ENCODE measurements at regions not wholly inside any gene's neighbourhood (a gene's known extent, or its start where the extent isn't known, plus 50 kb on each side); places are given as distances from the start of the nearest gene placed in this dataset.

DNA sequence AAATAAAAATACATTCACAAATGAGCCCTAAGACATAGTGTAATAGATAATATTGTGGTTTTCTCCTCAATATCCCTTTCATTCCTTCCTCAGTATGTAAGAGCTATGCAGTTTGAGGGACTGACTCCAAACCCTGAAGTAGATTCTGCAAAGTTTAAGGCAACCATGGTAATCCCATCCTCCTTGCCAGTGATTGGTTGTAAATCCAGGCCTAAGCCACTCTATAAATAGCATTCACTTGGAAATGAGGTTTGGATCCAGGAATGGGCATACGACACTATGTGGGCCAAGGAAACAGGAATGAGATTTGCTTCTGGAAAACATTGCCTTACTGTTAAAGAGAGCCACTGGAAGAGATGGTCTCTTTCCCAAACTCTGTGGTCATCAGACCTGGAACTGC, 468.7 kb upstream of the SOX5 start:
- CTCF ChIA-PET = no interaction called here
- TF ChIP-seq NFE2L1 (CRISPR knock-in tag; IDR thresholded peaks at IDR 0.05) = no peak
- TF ChIP-seq ZNF396 (CRISPR knock-in tag; IDR thresholded peaks at IDR 0.05; ENCODE audit: borderline replicate concordance) = no peak
- TF ChIP-seq, protein P1, sequence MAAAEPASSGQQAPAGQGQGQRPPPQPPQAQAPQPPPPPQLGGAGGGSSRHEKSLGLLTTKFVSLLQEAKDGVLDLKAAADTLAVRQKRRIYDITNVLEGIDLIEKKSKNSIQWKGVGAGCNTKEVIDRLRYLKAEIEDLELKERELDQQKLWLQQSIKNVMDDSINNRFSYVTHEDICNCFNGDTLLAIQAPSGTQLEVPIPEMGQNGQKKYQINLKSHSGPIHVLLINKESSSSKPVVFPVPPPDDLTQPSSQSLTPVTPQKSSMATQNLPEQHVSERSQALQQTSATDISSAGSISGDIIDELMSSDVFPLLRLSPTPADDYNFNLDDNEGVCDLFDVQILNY (CRISPR knock-in tag; IDR thresholded peaks at IDR 0.05) = no peak
- TF ChIP-seq, protein P2, sequence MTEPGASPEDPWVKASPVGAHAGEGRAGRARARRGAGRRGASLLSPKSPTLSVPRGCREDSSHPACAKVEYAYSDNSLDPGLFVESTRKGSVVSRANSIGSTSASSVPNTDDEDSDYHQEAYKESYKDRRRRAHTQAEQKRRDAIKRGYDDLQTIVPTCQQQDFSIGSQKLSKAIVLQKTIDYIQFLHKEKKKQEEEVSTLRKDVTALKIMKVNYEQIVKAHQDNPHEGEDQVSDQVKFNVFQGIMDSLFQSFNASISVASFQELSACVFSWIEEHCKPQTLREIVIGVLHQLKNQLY (CRISPR knock-in tag; IDR thresholded peaks at IDR 0.05) = no peak
- TF ChIP-seq, protein P3, sequence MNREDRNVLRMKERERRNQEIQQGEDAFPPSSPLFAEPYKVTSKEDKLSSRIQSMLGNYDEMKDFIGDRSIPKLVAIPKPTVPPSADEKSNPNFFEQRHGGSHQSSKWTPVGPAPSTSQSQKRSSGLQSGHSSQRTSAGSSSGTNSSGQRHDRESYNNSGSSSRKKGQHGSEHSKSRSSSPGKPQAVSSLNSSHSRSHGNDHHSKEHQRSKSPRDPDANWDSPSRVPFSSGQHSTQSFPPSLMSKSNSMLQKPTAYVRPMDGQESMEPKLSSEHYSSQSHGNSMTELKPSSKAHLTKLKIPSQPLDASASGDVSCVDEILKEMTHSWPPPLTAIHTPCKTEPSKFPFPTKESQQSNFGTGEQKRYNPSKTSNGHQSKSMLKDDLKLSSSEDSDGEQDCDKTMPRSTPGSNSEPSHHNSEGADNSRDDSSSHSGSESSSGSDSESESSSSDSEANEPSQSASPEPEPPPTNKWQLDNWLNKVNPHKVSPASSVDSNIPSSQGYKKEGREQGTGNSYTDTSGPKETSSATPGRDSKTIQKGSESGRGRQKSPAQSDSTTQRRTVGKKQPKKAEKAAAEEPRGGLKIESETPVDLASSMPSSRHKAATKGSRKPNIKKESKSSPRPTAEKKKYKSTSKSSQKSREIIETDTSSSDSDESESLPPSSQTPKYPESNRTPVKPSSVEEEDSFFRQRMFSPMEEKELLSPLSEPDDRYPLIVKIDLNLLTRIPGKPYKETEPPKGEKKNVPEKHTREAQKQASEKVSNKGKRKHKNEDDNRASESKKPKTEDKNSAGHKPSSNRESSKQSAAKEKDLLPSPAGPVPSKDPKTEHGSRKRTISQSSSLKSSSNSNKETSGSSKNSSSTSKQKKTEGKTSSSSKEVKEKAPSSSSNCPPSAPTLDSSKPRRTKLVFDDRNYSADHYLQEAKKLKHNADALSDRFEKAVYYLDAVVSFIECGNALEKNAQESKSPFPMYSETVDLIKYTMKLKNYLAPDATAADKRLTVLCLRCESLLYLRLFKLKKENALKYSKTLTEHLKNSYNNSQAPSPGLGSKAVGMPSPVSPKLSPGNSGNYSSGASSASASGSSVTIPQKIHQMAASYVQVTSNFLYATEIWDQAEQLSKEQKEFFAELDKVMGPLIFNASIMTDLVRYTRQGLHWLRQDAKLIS (CRISPR knock-in tag; IDR thresholded peaks at IDR 0.05; ENCODE audit: borderline replicate concordance) = no peak
- TF ChIP-seq, protein P4, sequence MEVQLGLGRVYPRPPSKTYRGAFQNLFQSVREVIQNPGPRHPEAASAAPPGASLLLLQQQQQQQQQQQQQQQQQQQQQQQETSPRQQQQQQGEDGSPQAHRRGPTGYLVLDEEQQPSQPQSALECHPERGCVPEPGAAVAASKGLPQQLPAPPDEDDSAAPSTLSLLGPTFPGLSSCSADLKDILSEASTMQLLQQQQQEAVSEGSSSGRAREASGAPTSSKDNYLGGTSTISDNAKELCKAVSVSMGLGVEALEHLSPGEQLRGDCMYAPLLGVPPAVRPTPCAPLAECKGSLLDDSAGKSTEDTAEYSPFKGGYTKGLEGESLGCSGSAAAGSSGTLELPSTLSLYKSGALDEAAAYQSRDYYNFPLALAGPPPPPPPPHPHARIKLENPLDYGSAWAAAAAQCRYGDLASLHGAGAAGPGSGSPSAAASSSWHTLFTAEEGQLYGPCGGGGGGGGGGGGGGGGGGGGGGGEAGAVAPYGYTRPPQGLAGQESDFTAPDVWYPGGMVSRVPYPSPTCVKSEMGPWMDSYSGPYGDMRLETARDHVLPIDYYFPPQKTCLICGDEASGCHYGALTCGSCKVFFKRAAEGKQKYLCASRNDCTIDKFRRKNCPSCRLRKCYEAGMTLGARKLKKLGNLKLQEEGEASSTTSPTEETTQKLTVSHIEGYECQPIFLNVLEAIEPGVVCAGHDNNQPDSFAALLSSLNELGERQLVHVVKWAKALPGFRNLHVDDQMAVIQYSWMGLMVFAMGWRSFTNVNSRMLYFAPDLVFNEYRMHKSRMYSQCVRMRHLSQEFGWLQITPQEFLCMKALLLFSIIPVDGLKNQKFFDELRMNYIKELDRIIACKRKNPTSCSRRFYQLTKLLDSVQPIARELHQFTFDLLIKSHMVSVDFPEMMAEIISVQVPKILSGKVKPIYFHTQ (CRISPR knock-in tag; IDR thresholded peaks at IDR 0.05) = no peak
- no peak for TF ChIP-seq HMGA2 (CRISPR knock-in tag; IDR thresholded peaks at IDR 0.05)
- TF ChIP-seq, protein P5, sequence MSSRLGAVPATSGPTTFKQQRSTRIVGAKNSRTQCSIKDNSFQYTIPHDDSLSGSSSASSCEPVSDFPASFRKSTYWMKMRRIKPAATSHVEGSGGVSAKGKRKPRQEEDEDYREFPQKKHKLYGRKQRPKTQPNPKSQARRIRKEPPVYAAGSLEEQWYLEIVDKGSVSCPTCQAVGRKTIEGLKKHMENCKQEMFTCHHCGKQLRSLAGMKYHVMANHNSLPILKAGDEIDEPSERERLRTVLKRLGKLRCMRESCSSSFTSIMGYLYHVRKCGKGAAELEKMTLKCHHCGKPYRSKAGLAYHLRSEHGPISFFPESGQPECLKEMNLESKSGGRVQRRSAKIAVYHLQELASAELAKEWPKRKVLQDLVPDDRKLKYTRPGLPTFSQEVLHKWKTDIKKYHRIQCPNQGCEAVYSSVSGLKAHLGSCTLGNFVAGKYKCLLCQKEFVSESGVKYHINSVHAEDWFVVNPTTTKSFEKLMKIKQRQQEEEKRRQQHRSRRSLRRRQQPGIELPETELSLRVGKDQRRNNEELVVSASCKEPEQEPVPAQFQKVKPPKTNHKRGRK (CRISPR knock-in tag; IDR thresholded peaks at IDR 0.05; ENCODE audit: borderline replicate concordance) = no peak
- TF ChIP-seq, protein P6, sequence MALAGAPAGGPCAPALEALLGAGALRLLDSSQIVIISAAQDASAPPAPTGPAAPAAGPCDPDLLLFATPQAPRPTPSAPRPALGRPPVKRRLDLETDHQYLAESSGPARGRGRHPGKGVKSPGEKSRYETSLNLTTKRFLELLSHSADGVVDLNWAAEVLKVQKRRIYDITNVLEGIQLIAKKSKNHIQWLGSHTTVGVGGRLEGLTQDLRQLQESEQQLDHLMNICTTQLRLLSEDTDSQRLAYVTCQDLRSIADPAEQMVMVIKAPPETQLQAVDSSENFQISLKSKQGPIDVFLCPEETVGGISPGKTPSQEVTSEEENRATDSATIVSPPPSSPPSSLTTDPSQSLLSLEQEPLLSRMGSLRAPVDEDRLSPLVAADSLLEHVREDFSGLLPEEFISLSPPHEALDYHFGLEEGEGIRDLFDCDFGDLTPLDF (CRISPR knock-in tag; IDR thresholded peaks at IDR 0.05) = no peak
- no peak for TF ChIP-seq ZNF219 (CRISPR knock-in tag; IDR thresholded peaks at IDR 0.05; ENCODE audit: borderline replicate concordance)
- no peak for TF ChIP-seq NR3C1 (CRISPR knock-in tag; conservative IDR thresholded peaks at IDR 0.05; ENCODE audit: low read depth)
- no peak for TF ChIP-seq SP1 (CRISPR knock-in tag; conservative IDR thresholded peaks at IDR 0.05)
- TF ChIP-seq, protein P7, sequence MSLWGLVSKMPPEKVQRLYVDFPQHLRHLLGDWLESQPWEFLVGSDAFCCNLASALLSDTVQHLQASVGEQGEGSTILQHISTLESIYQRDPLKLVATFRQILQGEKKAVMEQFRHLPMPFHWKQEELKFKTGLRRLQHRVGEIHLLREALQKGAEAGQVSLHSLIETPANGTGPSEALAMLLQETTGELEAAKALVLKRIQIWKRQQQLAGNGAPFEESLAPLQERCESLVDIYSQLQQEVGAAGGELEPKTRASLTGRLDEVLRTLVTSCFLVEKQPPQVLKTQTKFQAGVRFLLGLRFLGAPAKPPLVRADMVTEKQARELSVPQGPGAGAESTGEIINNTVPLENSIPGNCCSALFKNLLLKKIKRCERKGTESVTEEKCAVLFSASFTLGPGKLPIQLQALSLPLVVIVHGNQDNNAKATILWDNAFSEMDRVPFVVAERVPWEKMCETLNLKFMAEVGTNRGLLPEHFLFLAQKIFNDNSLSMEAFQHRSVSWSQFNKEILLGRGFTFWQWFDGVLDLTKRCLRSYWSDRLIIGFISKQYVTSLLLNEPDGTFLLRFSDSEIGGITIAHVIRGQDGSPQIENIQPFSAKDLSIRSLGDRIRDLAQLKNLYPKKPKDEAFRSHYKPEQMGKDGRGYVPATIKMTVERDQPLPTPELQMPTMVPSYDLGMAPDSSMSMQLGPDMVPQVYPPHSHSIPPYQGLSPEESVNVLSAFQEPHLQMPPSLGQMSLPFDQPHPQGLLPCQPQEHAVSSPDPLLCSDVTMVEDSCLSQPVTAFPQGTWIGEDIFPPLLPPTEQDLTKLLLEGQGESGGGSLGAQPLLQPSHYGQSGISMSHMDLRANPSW (CRISPR knock-in tag; conservative IDR thresholded peaks at IDR 0.05; ENCODE audit: low read depth) = no peak
- TF ChIP-seq, protein P8, sequence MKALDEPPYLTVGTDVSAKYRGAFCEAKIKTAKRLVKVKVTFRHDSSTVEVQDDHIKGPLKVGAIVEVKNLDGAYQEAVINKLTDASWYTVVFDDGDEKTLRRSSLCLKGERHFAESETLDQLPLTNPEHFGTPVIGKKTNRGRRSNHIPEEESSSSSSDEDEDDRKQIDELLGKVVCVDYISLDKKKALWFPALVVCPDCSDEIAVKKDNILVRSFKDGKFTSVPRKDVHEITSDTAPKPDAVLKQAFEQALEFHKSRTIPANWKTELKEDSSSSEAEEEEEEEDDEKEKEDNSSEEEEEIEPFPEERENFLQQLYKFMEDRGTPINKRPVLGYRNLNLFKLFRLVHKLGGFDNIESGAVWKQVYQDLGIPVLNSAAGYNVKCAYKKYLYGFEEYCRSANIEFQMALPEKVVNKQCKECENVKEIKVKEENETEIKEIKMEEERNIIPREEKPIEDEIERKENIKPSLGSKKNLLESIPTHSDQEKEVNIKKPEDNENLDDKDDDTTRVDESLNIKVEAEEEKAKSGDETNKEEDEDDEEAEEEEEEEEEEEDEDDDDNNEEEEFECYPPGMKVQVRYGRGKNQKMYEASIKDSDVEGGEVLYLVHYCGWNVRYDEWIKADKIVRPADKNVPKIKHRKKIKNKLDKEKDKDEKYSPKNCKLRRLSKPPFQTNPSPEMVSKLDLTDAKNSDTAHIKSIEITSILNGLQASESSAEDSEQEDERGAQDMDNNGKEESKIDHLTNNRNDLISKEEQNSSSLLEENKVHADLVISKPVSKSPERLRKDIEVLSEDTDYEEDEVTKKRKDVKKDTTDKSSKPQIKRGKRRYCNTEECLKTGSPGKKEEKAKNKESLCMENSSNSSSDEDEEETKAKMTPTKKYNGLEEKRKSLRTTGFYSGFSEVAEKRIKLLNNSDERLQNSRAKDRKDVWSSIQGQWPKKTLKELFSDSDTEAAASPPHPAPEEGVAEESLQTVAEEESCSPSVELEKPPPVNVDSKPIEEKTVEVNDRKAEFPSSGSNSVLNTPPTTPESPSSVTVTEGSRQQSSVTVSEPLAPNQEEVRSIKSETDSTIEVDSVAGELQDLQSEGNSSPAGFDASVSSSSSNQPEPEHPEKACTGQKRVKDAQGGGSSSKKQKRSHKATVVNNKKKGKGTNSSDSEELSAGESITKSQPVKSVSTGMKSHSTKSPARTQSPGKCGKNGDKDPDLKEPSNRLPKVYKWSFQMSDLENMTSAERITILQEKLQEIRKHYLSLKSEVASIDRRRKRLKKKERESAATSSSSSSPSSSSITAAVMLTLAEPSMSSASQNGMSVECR (CRISPR knock-in tag; IDR thresholded peaks at IDR 0.05; ENCODE audit: borderline replicate concordance) = no peak
- no peak for TF ChIP-seq ZNF121 (CRISPR knock-in tag; IDR thresholded peaks at IDR 0.05)
- TF ChIP-seq, protein P9, sequence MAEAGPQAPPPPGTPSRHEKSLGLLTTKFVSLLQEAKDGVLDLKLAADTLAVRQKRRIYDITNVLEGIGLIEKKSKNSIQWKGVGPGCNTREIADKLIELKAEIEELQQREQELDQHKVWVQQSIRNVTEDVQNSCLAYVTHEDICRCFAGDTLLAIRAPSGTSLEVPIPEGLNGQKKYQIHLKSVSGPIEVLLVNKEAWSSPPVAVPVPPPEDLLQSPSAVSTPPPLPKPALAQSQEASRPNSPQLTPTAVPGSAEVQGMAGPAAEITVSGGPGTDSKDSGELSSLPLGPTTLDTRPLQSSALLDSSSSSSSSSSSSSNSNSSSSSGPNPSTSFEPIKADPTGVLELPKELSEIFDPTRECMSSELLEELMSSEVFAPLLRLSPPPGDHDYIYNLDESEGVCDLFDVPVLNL (CRISPR knock-in tag; IDR thresholded peaks at IDR 0.05; ENCODE audit: borderline replicate concordance, low read depth) = no peak
- no peak for TF ChIP-seq ZBTB21 (CRISPR knock-in tag; IDR thresholded peaks at IDR 0.05; ENCODE audit: borderline replicate concordance)

More for the DNA sequence above, 468.7 kb upstream of the SOX5 start:
- Mint-ChIP-seq H3K27ac (no peak overlapping the region), H3K27me3 (ENCODE audit: low read depth) (no peaks in the 10 kb centered on the region), H3K4me1 (peaks cover 23% of the 10 kb centered on the region), H3K9me3 (peaks cover 13% of the 10 kb centered on the region), H3K4me3 (no peak overlapping the region), H3K36me3 (no peaks in the 10 kb centered on the region)
- no peak for DNase-seq (ENCODE audit: low spot score)
- POLR2A ChIA-PET = interaction anchor here (0.6 kb wide), 1 partner anchor 11 kb away, joined by 3 read pairs; no protein-coding TSS in a partner anchor
- ATAC-seq = no peak

Data from WTC11 (cell line).